ENCODE measurements at regions not wholly inside any gene's neighbourhood (a gene's known extent, or its start where the extent isn't known, plus 50 kb on each side); places are given as distances from the start of the nearest gene placed in this dataset.

- TF ChIP-seq POLR2AphosphoS5 (IDR thresholded peaks at IDR 0.05; ENCODE audit: low read depth, low read length) (no peak), ZNF274 (IDR thresholded peaks at IDR 0.05; ENCODE audit: low read depth, low read length) (no peak), CTCF (IDR thresholded peaks at IDR 0.05 in 2 of 3, conservative IDR thresholded peaks at IDR 0.05 in 1 of 3; ENCODE audit: borderline replicate concordance in 1 of 3, insufficient read depth in 1 of 3, low read depth in 2 of 3, low read length in 2 of 3) (no peak), EZH2 (IDR thresholded peaks at IDR 0.05) (no peak), REST (IDR thresholded peaks at IDR 0.05; ENCODE audit: low read depth) (no peak)
Observed at GRCh38 chr11:56909080-56909479, 79.6 kb upstream of the OR5AK2 start.

All from HCT116 (cell line).